ENCODE measurements at regions not wholly inside any gene's neighbourhood (a gene's known extent, or its start where the extent isn't known, plus 50 kb on each side); places are given as distances from the start of the nearest gene placed in this dataset.

DNA sequence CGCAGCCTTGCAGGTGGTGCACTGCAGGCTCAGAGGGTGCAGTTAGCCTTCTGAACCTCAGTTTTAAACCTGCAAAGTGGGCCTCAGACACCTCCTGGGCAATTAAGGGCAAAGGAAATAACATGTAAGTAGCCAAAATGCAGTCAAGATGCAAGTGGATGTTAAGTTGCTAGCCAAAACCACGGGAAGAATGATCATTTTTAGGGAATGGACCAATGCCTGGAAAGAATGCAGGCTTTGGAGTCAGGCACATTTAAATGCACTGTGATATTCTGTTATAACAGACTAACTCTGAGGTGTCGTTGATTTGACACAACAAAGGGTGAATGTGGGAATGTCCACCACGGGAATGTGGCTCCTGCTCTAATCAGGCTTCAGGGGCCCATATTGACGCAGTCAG lies 57.9 kb upstream of the PTGFRN start:
- DNase-seq = no peak

DNA sequence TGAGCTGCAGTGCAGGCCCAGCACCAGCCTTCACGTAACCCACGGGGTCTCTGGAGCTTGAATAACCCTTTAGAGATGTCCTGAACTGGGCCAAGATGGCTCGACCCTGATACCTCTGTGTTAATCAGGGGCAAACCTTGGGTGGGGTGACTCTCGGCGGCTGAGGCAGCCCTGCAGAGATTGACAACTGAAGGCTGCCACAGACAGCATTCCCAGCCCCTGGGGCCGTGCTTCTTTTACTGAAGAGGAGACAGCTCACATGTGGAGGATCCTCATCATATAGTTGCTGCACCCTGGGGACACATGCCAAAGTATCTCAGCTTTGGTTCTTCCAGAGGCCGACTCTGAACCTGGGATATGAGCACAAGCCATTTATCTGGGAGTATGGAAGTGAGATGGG lies 57.3 kb upstream of the PTGFRN start:
- DNase-seq = no peak

DNA sequence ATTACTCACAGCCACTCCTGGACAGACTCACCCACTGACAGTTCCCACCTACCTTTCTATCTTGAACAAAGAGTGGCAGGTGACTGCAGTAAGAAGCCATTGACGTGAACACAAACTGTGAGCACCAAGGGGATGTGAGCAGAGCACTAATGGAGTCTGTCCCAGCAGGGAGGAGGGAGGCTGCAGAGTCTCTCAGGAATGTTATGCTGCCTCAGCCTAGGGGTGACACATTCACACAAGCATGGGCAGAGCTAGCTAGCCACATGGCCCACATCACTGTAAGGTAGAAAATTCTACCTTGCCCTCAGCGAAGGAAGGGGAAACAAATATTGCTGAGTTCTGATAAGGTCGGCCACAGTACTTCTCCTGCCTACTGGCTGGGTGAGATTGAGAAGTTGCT lies 56.8 kb upstream of the PTGFRN start:
- no peak for DNase-seq

DNA sequence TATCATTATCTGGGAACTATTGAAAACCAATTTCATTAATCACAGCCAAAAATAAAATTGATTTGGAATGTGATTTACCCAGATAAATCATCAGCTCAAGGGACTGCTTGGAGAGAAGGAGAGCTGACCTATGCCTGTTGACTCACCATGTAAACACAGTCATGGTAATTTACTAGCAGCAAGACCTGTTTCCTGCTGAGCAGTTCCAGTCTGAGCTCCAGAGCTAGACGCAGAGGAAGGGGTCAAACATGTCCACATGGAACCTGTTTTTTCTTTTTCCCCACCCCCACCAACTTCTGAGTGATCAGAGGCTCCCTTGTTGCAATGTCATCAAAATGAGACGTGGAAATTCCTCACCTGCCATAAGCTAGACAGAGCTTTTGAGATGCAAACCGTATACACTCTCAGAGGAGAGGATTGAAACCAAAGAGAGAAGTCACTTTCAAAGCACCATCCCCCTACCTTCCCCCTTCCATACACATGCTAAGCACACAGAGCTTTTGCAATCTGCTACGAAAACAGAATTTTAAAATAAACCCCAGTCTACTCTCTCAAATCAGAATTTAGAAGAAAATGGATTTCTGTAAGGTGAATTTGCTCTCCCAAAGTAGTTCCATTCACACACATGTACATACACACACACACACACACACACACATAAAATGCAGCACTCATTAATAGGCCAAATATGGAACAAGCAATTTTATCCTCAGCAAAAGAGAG lies 55.9 kb upstream of the PTGFRN start:
- DNase-seq = no peak

DNA sequence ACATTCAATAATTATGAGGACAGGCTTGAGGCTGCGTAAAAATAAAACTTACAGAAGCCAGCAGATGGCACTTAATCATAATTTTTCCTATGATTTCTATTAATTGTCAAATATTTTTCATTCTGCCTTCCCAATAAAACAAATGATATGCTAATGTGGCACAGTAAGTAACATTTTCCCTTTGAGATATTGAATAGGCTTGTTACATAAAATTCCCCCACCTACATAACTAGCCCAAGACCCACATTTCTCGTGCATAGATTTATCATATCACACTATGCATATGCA lies 55.4 kb upstream of the PTGFRN start:
- no peak for DNase-seq

DNA sequence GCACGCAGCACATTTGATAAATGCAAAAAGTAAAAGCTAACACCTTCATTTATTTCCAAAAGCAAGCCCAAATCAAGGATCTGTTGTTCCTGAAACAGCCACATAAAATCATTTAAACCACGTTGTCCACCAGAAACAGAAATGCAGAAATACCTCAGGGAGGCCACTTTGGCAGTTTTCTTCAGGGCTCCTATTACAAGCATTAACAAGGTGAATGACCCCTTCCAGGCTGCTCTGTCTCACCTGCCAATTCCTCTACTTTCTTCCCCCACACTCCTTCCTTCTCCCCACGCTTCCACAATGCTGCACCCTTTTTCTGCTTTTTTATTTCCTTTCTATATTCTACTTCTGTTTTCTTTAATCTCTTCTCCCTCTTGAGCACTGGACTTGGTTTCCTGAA lies 55.0 kb upstream of the PTGFRN start:
- no peak for DNase-seq

DNA sequence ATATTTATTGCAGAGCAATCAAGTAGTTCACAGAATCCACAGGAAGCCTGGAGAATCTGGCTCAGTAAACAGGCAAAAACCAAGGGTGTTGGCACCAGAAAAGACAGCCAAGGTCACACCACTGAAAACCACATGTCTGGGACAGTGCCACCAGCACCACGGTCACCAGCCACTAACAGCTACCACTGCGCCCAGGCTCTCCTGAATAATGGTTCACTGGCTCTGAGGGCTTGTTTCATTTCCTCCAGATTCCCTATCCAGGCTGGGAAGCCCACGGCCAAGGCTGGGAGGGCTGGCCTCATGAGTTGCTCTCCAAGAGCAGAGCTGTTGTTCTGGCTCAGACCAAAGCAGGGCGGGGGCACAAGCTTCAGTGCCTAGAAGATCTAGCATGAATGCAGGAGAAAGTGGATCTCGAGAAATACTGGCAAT lies 54.5 kb upstream of the PTGFRN start:
- peak; percentile 25 for DNase-seq

DNA sequence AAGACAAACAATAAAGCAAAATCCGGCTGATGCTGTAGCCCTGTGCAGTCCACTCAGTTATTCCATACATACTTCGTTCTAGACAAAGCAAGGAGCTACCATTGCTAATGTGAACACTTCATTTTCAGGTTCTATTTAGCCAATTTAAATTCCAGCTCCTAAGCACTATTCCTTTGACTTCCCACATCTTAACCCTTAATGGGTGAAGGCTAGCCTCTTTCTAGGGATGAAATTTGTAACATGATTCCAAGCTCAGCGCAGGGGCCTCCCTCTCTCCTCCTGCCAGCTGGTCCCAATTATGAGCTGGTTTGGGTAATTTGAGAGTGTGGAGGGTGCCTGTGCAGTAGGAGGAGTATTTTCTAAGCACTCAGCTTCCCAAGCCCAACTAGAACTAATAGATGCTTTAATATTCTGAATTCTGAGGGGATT lies 53.9 kb upstream of the PTGFRN start:
- DNase-seq = no peak

DNA sequence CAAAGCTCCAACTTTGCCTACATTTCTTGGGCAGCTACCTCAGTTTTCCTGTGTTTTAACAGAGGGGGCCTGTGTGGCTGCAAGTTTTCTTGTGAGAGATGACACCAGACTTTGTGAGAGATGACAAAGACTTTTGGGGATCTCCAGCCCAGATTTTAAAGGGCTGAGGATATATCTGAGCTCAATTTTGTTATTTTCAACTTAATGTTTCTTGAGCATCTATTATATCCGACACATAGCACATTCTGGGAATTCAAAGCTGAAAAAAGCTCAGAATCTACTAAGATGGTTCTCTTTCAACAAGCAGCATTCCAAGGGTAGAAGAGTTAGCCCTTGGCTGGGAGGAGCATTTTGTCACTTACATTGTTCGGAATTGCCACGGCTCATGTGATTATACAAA lies 53.4 kb upstream of the PTGFRN start:
- no peak for DNase-seq

DNA sequence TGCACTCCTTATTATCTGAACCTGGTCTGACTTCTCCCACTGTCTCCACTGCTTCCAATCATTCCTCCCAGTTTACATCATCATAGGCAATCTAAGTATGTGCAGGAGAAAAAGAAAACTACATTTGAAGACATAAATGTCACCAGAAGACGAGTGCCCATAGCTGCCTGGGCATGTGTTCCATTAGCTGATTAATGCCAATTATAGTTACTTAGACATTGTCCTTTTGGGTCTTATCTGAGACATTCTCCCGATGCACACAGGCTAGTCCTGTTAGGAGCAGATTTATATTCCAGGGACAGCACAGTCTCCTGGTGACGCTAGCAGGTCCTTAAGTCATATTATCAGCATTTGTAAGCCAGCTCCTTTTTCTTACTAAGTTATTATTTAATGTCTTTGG lies 52.6 kb upstream of the PTGFRN start:
- DNase-seq = no peak

All from hematopoietic multipotent progenitor cell treated with erythropoietin and hydrocortisone succinate and interleukin-3 and kit ligand, for 6 days (in vitro differentiated cells).